ENCODE measurements at regions not wholly inside any gene's neighbourhood (a gene's known extent, or its start where the extent isn't known, plus 50 kb on each side); places are given as distances from the start of the nearest gene placed in this dataset.
"Not testable (repeated sequence)": the region's sequence is repeated elsewhere in the genome, so short reads cannot be mapped to it uniquely, and the experiment has no call there.

DNA sequence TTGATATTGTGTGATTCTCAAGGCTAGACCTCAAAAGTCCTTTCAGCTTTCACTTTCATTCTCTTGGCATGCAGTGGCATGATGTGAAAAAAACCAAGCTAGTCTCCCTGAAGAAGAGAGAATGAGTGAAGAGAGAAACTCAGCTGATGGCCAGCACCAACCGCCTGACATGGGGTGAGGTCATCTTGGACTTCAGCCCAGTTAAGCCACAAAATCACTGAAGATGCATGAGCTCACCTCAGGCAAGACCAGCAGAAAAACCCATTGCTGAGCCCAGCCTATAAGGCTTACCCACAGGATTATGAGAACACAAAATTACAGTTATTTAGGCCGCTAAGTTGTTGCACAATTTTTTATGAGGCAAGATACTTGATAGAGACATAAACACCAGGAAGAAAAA lies 496.5 kb downstream of the TOX3 start:
- no peak for DNase-seq

GRCh38 chr16:52035436-52035835 lies 511.5 kb downstream of the TOX3 start:
- no peak for DNase-seq

- no peak for DNase-seq
These were observed 512.1 kb downstream of the TOX3 start for GRCh38 chr16:52034830-52035229.

DNA sequence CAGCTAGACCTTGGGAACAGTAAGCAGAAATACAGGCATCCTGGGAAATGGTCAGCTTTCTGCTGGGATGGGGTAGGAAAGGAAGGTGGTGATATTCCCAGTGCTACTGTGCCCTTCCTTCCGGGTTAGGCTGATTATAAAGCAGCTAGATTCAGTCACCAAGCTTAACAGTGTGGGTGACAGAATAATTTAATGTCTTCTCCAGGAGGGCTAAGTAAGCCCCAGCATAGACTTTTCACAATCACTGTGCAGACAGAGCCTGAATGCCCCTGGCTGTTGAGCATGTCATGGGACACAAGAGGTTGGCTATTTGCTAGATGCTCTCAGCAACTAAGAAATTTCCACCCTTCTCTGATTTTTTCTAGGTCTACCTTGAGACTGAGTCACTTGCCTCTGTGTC lies 513.0 kb downstream of the TOX3 start:
- DNase-seq, result no peak

- DNase-seq, result no peak
These were observed 524.0 kb downstream of the TOX3 start for GRCh38 chr16:52022980-52023379.

- no peak for DNase-seq
These were observed 524.8 kb downstream of the TOX3 start for GRCh38 chr16:52022177-52022576.

GRCh38 chr16:52016387-52016786 lies 530.6 kb downstream of the TOX3 start:
- no peak for DNase-seq

- DNase-seq, result no peak
These were observed 541.4 kb downstream of the TOX3 start for GRCh38 chr16:52005551-52005950.

- no peak for DNase-seq
These were observed 542.6 kb downstream of the TOX3 start for GRCh38 chr16:52004343-52004742.

DNA sequence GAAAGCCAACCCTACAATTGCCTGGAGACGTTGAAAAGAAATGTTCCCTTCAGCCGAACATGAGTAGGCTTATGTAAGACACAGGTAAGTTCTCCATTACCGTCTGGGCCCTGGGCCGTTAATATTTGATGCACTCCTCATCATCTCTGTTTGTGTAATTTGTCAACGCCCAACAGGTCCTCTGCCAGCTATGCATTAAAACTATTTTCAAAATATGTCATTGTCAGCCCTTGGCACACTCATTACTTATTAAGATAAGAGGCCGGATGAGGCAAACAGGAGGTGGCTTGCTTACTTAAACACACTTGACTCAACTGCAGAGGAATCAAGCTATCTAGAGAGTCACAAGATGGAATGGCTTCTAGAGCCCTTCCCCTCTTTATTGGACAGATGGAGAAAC lies 544.9 kb downstream of the TOX3 start:
- no peak for DNase-seq

DNA sequence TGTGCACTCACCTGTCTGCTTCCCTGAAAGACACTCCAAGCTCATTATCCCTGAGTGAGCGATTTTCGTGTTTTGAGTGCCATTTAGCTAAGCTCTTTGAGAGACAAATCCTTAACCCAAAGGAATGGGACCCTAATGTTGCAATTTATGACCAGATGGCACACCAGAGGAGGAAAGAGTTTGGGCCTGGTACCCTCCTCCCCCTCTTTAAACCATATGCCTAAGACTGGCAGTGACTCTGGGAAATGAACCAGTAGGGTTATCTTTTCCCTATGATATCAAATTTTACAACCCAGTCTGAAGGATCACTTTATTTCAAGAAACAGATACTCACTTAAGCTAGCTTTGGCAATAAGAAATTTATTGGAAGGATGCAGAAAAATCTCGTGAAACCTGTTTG lies 550.4 kb downstream of the TOX3 start:
- no peak for DNase-seq

- DNase-seq, result no peak
These were observed 552.3 kb downstream of the TOX3 start for GRCh38 chr16:51994597-51994996.

DNA sequence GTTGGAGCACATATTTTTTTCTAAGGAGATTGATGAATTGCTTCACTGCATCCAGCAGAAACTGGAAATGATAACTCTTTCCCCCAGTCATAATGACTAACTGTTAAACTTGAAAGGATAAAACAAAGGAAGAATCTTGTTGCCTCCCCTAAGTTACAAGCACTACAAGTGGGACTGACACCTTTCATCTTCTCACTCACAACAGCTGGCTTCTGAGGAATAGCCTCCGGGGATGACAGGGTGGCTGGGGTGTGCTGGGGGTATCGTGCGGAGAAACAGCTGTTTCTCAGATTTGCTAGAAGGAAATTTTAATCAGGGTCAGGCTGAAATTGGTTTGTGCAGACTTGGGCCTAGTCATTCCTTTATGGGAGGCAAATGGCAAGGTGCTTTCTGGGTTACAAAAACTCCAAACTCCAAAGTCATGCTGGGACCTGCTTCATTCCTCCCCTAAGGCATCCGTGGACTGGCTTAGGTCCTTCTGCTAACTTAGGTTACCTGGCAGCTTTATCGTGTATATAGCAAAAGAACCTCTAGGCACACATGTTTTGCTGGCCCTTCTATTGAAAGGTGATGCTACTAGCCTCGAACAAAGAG lies 557.2 kb downstream of the TOX3 start:
- DNase-seq, result no peak

DNA sequence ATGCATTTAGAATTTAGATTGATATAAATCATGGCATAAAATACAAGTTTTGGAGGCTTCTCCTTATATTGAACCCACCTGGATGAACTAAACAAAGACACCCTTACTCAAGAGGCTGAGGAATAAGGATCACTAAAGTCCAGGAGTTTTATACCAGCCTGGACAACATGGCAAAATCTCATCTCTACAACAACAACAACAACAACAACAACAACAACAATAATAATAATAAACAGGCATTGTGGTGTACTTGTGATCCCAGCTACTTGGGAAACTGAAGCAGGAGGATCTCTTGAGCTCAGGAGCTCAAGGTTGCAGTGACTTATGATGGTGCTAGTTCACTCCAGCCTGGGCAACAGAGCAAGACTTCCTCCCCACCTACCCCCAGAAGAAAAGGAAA lies 558.0 kb downstream of the TOX3 start:
- DNase-seq, result no peak

DNA sequence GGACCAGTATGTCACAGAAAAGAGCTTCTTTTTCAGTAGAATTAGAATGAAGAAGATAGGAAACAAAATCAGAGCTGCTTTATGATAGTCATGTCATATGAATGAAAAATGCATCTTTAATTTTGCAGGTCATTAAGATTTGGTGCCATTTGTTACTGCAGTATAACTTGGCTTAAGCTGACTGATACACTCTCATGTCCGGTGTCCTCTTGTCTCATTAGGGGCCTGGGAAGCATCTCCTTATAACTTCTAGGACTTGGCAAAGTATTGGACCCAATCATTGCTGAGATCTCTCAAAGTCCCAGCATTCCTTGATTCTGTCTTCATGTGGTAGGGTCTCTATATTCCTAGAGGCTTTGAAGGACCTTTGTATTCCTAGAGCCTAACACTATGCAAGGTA lies 559.4 kb downstream of the TOX3 start:
- DNase-seq, result no peak

DNA sequence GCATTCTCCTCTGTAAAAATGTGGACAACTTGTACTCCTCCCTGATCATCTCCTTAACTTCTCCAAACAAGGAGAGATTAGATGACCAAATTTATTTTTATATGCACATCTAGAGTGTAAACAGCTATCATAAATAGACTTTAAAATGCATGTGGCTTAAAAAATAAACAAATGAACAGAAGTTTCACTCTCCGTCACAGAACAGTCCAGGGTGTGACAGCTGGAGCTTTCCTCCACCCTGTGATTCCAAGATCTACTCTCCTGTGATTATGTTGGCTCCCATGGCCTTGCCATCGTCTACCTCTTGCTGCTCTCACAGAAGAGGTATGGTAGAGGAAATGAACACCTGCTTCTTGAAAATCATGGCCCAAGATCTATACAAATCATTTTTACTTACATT lies 560.2 kb downstream of the TOX3 start:
- DNase-seq, result no peak

DNA sequence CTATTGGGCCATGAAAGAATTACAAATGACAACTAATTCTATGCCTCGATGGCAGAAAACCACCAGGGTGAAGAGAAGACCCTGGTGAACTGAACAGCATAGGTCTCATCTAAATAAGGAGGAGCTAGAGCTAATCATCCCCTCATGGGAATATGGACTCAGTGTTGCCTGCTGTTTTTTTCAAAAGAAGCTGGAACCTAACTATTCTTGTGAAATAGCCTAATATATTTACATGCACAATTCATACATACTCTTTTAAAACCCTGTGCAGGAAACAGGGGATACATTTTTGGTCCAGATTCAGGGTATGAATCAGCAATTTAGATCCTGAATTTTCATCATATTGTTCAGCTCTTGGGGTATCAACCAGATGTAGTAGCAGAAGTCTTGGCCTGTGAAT lies 560.6 kb downstream of the TOX3 start:
- DNase-seq, result no peak

GRCh38 chr16:51985126-51985525 lies 561.8 kb downstream of the TOX3 start:
- no peak for DNase-seq

DNA sequence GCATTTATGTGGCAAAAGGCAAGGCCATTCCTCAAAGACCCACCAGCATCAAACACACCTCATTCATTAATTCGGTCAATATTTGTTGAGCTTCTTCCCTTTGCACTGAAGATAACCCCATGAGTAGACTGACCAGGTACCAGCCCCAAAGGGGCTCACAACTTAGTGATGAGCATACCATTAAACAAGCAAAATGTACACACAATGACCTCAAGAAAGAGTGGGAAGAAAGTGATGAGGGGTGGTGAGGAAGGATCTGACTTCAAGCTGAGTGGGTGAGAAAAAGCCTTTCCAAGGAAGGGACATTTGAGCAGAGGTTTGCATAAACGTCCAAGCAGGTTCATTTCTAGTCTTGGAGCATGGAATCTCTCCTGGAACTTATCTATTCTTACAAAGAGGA lies 562.5 kb downstream of the TOX3 start:
- DNase-seq, result no peak

- peak; percentile 77 to 81 for DNase-seq
These were observed 563.9 kb downstream of the TOX3 start for GRCh38 chr16:51982715-51983680.

DNA sequence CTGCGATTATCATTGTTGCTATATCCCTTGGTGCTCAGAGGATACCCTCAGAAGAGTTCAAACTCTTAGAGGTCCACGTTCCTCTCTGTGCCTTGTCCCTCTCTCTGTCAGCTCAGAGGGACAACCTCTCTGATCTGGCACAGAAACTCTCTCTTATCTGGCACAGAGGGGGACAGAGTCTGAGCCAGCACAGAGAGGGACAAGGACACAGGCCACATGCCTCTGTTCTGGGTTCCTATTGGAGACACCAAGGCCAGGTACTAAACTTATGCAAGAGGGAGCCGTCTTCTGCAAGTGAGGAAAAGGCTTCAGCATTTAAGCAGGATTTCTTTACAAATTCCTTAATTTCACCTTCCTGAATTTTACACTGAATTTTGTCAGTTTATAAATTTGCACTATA lies 565.2 kb downstream of the TOX3 start:
- DNase-seq, result no peak

- DNase-seq, result not testable (repeated sequence)
These were observed 569.4 kb downstream of the TOX3 start for GRCh38 chr16:51977506-51977905.

DNA sequence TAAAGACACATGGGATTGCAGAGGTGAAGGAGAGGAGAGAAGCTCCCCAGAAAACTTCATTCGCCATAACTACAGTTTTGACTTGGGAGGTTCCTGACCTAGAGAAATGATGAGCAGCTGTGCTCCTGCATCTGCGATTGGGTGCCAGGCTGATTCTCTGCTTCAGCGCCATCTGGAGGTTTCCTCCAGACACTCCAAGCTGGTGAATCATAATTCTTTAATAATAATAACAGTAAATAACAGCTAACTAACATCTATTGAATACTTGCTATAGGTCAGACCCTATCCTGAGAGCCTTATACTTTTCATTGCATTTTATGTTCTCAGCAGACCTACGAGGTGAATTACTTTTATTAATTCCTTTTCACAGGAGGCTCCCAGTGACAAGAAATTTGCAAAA lies 575.8 kb downstream of the TOX3 start:
- no peak for DNase-seq

DNA sequence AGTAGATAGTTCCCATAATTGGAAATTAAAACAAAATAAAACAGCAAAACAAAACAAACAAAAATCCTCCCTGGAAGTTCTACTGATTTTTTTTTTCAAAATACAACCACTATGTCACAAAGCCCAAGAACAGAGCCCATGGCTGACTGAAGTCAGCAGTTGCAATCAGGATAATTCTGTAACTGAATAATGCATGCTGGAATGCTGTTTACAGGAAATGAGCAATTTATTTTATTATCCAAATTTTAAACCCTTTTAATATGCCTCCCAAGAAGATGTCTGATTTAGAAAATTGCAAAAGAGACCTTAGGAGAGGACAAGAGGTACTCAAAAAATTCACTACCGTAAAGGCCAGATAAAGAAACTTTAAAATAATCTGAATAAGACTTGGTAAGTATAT lies 578.2 kb downstream of the TOX3 start:
- DNase-seq, result no peak

- no peak for DNase-seq
These were observed 579.3 kb downstream of the TOX3 start for GRCh38 chr16:51967646-51968045.
